DND-41 (cell line): ENCODE measurements at regions not wholly inside any gene's neighbourhood (a gene's known extent, or its start where the extent isn't known, plus 50 kb on each side); places are given as distances from the start of the nearest gene placed in this dataset.

Experiments
- ATAC-seq: fragments of 200-7000 bp; cut with Tn5 transposase; 3 replicates; pipeline ENCODE4 v1.9.1; 2021; ENCODE audit warnings: low read depth; ENCODE audit not compliant: insufficient read depth
- DNase-seq: peaks from one replicate; pipeline ENCODE4 v3.0.0-alpha.2; 2020
- H2AFZ ChIP-seq: 2 replicates; pipeline ENCODE4 v1.6.0; 2012; ENCODE audit warnings: low read depth, low read length
- H3K27ac ChIP-seq: 2 replicates; pipeline ENCODE4 v1.5.1; 2012; ENCODE audit warnings: low read length, inconsistent platforms
- H3K27me3 ChIP-seq: fragments of 200-600 bp; sonication (generic); 2 replicates; pipeline ENCODE4 v1.6.0; 2012; ENCODE audit warnings: low read length, mild to moderate bottlenecking, inconsistent platforms; ENCODE audit not compliant: insufficient read depth, poor library complexity
- H3K36me3 ChIP-seq: 2 replicates; pipeline ENCODE4 v1.5.1; 2012; ENCODE audit warnings: low read length, inconsistent platforms; ENCODE audit not compliant: insufficient read depth
- H3K4me1 ChIP-seq: 2 replicates; pipeline ENCODE4 v1.5.1; 2012; ENCODE audit warnings: mild to moderate bottlenecking, low read length; ENCODE audit not compliant: insufficient read depth
- H3K4me2 ChIP-seq: 2 replicates; pipeline ENCODE4 v1.6.0; 2012; ENCODE audit warnings: mild to moderate bottlenecking, moderate library complexity, low read length, inconsistent platforms; ENCODE audit not compliant: insufficient read depth
- H3K4me3 ChIP-seq, 2 experiments: fragments of 200-600 bp in 1 of 2; shearing (Covaris generic) in 1 of 2; 2 replicates each; pipeline ENCODE4 v1.5.1; 2012 to 2016; ENCODE audit warnings: inconsistent platforms in 2 of 2, low read length in 2 of 2, mild to moderate bottlenecking in 2 of 2, low read depth in 1 of 2, moderate library complexity in 1 of 2
- H3K79me2 ChIP-seq: 2 replicates; pipeline ENCODE4 v1.6.0; 2012; ENCODE audit warnings: low read length, inconsistent platforms; ENCODE audit not compliant: insufficient read depth
- H3K9ac ChIP-seq: 2 replicates; pipeline ENCODE4 v1.6.0; 2012; ENCODE audit warnings: low read depth, mild to moderate bottlenecking, inconsistent platforms, low read length, moderate library complexity
- H3K9me3 ChIP-seq: 2 replicates; pipeline ENCODE4 v1.5.1; 2012; ENCODE audit warnings: low read length, moderate library complexity, mild to moderate bottlenecking, inconsistent platforms; ENCODE audit not compliant: insufficient read depth, severe bottlenecking
- H4K20me1 ChIP-seq: 2 replicates; pipeline ENCODE4 v1.6.0; 2012; ENCODE audit warnings: low read length; ENCODE audit not compliant: insufficient read depth
- CTCF ChIP-seq: IDR thresholded peaks from 2 replicates; pipeline ENCODE4 v1.5.1; 2012; ENCODE audit warnings: borderline replicate concordance, low read length, moderate library complexity, mild to moderate bottlenecking; ENCODE audit not compliant: poor library complexity, severe bottlenecking; ENCODE audit errors: extremely low read depth
- EZH2 ChIP-seq: IDR thresholded peaks from 3 replicates; pipeline ENCODE4 v1.6.1; 2012; ENCODE audit warnings: borderline replicate concordance, low read depth, mild to moderate bottlenecking, moderate library complexity, low read length, inconsistent platforms; ENCODE audit not compliant: severe bottlenecking

GRCh38 chr1:96536581-96536980 is 185.0 kb upstream of the PTBP2 start:
- Histone ChIP-seq H3K27me3 (no peaks in the 10 kb centered on the region), H3K36me3 (no peaks in the 10 kb centered on the region), H3K27ac (no peak overlapping the region), H3K4me3 (no peak overlapping the region), H2AFZ (no peak overlapping the region), H3K4me1 (no peaks in the 10 kb centered on the region), H3K79me2 (no peaks in the 10 kb centered on the region), H3K4me2 (no peak overlapping the region), H4K20me1 (no peaks in the 10 kb centered on the region), H3K9ac (no peak overlapping the region), H3K9me3 (no peaks in the 10 kb centered on the region)
- DNase-seq (no peak), ATAC-seq (no peak)
- TF ChIP-seq CTCF, result no peak
- no peak for TF ChIP-seq EZH2

GRCh38 chr1:96538111-96538641 is 183.4 kb upstream of the PTBP2 start:
- Histone ChIP-seq H3K4me2 (no peak overlapping the region), H3K4me3 (no peak overlapping the region), H3K36me3 (no peaks in the 10 kb centered on the region), H2AFZ (no peak overlapping the region), H3K9me3 (no peaks in the 10 kb centered on the region), H3K27ac (no peak overlapping the region), H3K4me1 (no peaks in the 10 kb centered on the region), H3K27me3 (no peaks in the 10 kb centered on the region), H4K20me1 (no peaks in the 10 kb centered on the region), H3K79me2 (no peaks in the 10 kb centered on the region), H3K9ac (no peak overlapping the region)
- TF ChIP-seq EZH2 (no peak), CTCF (no peak)
- no peak for ATAC-seq
- no peak for DNase-seq

- ATAC-seq, result no peak
- H2AFZ ChIP-seq, result no peak overlapping the region
- no peak for DNase-seq
- no peaks in the 10 kb centered on the region for H3K4me1 ChIP-seq
- H3K4me3 ChIP-seq, result no peak overlapping the region
- no peak overlapping the region for H3K9ac ChIP-seq
- TF ChIP-seq CTCF (no peak), EZH2 (no peak)
- H3K27me3 ChIP-seq, result no peaks in the 10 kb centered on the region
- H3K4me2 ChIP-seq, result no peak overlapping the region
- no peaks in the 10 kb centered on the region for H3K9me3 ChIP-seq
- no peak overlapping the region for H3K27ac ChIP-seq
- no peaks in the 10 kb centered on the region for H4K20me1 ChIP-seq
- no peaks in the 10 kb centered on the region for H3K79me2 ChIP-seq
- no peaks in the 10 kb centered on the region for H3K36me3 ChIP-seq
Observed at GRCh38 chr1:96538883-96539282, 182.7 kb upstream of the PTBP2 start.

GRCh38 chr1:96541491-96541890 is 180.1 kb upstream of the PTBP2 start:
- Histone ChIP-seq H3K9ac (no peak overlapping the region), H3K4me2 (no peak overlapping the region), H3K9me3 (no peaks in the 10 kb centered on the region), H2AFZ (no peak overlapping the region), H3K27me3 (no peaks in the 10 kb centered on the region), H3K4me3 (no peak overlapping the region), H3K36me3 (no peaks in the 10 kb centered on the region), H4K20me1 (no peaks in the 10 kb centered on the region), H3K27ac (no peak overlapping the region), H3K79me2 (no peaks in the 10 kb centered on the region), H3K4me1 (no peaks in the 10 kb centered on the region)
- no peak for DNase-seq
- TF ChIP-seq CTCF (no peak), EZH2 (no peak)
- ATAC-seq, result no peak
